Endodermal cell (in vitro differentiated cells): ENCODE measurements at regions not wholly inside any gene's neighbourhood (a gene's known extent, or its start where the extent isn't known, plus 50 kb on each side); places are given as distances from the start of the nearest gene placed in this dataset.

Experiments used
- DNase-seq: peaks from one replicate; pipeline ENCODE4 v3.0.0-alpha.2; 2017
- H3K27ac ChIP-seq: 2 replicates; pipeline ENCODE4 v1.5.1; 2013; ENCODE audit warnings: mild to moderate bottlenecking, low read depth, low read length, moderate library complexity
- H3K27me3 ChIP-seq: 2 replicates; pipeline ENCODE4 v1.6.1; 2013; ENCODE audit warnings: mild to moderate bottlenecking, low read length, moderate library complexity; ENCODE audit not compliant: insufficient read depth, control insufficient read depth, poor library complexity, severe bottlenecking
- H3K36me3 ChIP-seq: 2 replicates; pipeline ENCODE4 v1.7.0; 2013; ENCODE audit warnings: mild to moderate bottlenecking, low read length, moderate library complexity; ENCODE audit not compliant: control insufficient read depth, insufficient read depth
- H3K4me1 ChIP-seq: one replicate; pipeline ENCODE4 v1.7.0; 2013; ENCODE audit warnings: low read length; ENCODE audit not compliant: control insufficient read depth, insufficient read depth
- H3K4me3 ChIP-seq: 2 replicates; pipeline ENCODE4 v1.5.1; 2013; ENCODE audit warnings: mild to moderate bottlenecking, low read length, moderate library complexity
- H3K9ac ChIP-seq: 2 replicates; pipeline ENCODE4 v1.6.1; 2013; ENCODE audit warnings: mild to moderate bottlenecking, low read length, moderate library complexity; ENCODE audit not compliant: poor library complexity, severe bottlenecking; ENCODE audit errors: extremely low read depth
- H3K9me3 ChIP-seq: 2 replicates; pipeline ENCODE4 v1.6.1; 2013; ENCODE audit warnings: mild to moderate bottlenecking, low read length, moderate library complexity; ENCODE audit not compliant: control insufficient read depth
- H3K27ac Mint-ChIP-seq: 2 replicates; pipeline ENCODE4 v1.8.0; 2020; ENCODE audit warnings: mixed read lengths
- H3K27me3 Mint-ChIP-seq: 2 replicates; pipeline ENCODE4 v1.8.0; 2021; ENCODE audit warnings: mild to moderate bottlenecking, mixed read lengths; ENCODE audit not compliant: insufficient read depth
- H3K36me3 Mint-ChIP-seq: 2 replicates; pipeline ENCODE4 v1.8.0; 2020; ENCODE audit warnings: low read depth, mixed read lengths
- H3K4me1 Mint-ChIP-seq: 2 replicates; pipeline ENCODE4 v1.8.0; 2020; ENCODE audit warnings: mixed read lengths
- H3K4me3 Mint-ChIP-seq: 2 replicates; pipeline ENCODE4 v1.8.0; 2020; ENCODE audit warnings: mild to moderate bottlenecking, moderate library complexity, mixed read lengths
- H3K9me3 Mint-ChIP-seq: 2 replicates; pipeline ENCODE4 v1.8.0; 2020; ENCODE audit warnings: mild to moderate bottlenecking, mixed read lengths
- WGBS, 2 experiments: methylation state at CpG; one replicate each; pipeline versions ENCODE4 v1.1.5 to v1.1.7; 2013; ENCODE audit warnings: missing lambda C conversion rate in 2 of 2, mixed read lengths in 1 of 2; ENCODE audit not compliant: insufficient coverage in 1 of 2, insufficient read length in 1 of 2; 5-methylcytosine and 5-hydroxymethylcytosine counted together
- TF ChIP-seq, protein P1 (sequence below): fragments of 200-600 bp; sonication (generic); conservative IDR thresholded peaks from 2 replicates; pipeline ENCODE4 v1.5.0; 2021; ENCODE audit warnings: antibody characterized with exemption, mild to moderate bottlenecking

DNA sequence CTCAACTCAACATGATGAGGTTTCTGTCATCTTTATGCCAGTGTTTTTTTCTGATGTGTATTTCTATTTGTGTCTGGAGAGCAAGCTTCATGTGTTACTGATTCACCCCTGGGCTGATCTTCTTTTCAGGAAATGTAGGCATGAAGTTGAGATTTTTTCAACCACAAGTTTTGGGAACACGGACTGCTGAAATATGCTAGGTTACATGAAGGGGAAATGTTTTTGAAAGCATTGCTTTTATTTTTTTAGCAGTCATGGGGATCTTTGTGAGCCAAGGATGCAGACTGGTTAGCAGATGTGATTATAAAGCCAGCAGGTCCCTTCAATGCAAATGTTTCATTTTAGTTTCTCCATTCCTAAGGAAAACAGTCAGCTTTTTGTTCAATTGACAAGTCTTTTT is 219.3 kb upstream of the COL8A1 start:
- TF ChIP-seq, protein P1, sequence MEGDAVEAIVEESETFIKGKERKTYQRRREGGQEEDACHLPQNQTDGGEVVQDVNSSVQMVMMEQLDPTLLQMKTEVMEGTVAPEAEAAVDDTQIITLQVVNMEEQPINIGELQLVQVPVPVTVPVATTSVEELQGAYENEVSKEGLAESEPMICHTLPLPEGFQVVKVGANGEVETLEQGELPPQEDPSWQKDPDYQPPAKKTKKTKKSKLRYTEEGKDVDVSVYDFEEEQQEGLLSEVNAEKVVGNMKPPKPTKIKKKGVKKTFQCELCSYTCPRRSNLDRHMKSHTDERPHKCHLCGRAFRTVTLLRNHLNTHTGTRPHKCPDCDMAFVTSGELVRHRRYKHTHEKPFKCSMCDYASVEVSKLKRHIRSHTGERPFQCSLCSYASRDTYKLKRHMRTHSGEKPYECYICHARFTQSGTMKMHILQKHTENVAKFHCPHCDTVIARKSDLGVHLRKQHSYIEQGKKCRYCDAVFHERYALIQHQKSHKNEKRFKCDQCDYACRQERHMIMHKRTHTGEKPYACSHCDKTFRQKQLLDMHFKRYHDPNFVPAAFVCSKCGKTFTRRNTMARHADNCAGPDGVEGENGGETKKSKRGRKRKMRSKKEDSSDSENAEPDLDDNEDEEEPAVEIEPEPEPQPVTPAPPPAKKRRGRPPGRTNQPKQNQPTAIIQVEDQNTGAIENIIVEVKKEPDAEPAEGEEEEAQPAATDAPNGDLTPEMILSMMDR = no peak
- no peaks in the 10 kb centered on the region for H3K27me3 Mint-ChIP-seq
- no peak overlapping the region for H3K27ac Mint-ChIP-seq
- no peaks in the 10 kb centered on the region for H3K4me1 ChIP-seq
- no peak overlapping the region for H3K27ac ChIP-seq
- no peaks in the 10 kb centered on the region for H3K9me3 ChIP-seq
- H3K36me3 ChIP-seq = no peaks in the 10 kb centered on the region
- no peak overlapping the region for H3K9ac ChIP-seq
- H3K4me3 Mint-ChIP-seq = no peak overlapping the region
- H3K4me1 Mint-ChIP-seq = no peaks in the 10 kb centered on the region
- H3K4me3 ChIP-seq = no peak overlapping the region
- H3K27me3 ChIP-seq = no peaks in the 10 kb centered on the region
- no peaks in the 10 kb centered on the region for H3K9me3 Mint-ChIP-seq
- DNase-seq = no peak
- no peaks in the 10 kb centered on the region for H3K36me3 Mint-ChIP-seq
- 88 to 92% methylated on average over 1 of the region's 1 CpG for WGBS, 2 experiments

DNA sequence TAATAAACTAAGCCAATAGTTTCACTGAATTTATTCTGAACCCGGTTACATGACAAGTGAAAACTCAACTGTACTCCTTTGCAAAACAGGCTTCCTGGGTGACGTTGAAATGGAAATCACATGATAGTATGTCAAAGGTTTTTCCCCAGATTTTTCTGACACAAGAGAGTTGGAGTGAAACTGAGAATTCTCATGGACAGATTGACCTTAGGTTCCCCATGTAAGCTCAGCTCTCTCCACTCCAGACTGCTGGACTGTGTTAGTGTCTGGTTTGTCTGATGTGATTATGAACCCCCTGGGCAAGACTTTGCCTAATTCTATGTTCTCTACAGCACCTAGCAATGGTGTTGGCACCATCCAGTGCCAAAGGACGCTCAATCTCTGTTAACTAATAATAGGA is 219.7 kb upstream of the COL8A1 start:
- TF ChIP-seq, protein P1 = no peak
- no peak overlapping the region for H3K9ac ChIP-seq
- no peaks in the 10 kb centered on the region for H3K9me3 Mint-ChIP-seq
- no peaks in the 10 kb centered on the region for H3K4me1 ChIP-seq
- H3K9me3 ChIP-seq = no peaks in the 10 kb centered on the region
- H3K36me3 ChIP-seq = no peaks in the 10 kb centered on the region
- H3K27ac Mint-ChIP-seq = no peak overlapping the region
- no peak for DNase-seq
- H3K27me3 Mint-ChIP-seq = no peaks in the 10 kb centered on the region
- no peak overlapping the region for H3K27ac ChIP-seq
- WGBS, 2 experiments = 83 to 100% methylated on average over 1 to 3 of the region's 3 CpGs
- H3K36me3 Mint-ChIP-seq = no peaks in the 10 kb centered on the region
- no peaks in the 10 kb centered on the region for H3K27me3 ChIP-seq
- no peak overlapping the region for H3K4me3 Mint-ChIP-seq
- H3K4me1 Mint-ChIP-seq = no peaks in the 10 kb centered on the region
- H3K4me3 ChIP-seq = no peak overlapping the region

DNA sequence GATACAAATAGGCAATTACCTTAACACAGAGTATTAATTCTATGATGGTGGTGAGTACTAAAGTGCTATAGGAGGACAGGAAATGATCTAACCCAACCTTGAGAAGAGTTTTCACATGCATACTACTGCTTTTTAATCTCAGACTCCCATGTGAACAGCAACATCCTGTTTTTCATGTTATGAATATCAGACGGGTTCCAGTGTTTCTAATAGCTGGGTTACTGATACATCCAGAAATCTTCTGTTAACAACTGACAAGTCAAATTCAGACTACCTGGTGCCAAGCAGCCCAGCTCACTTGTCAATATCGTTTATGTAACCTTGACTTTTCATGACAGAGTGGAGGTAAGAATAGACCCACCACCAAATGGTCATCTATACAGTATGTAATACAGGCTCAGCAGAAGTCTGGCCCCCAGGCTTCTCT is 220.2 kb upstream of the COL8A1 start:
- H3K4me1 ChIP-seq = no peaks in the 10 kb centered on the region
- Mint-ChIP-seq H3K9me3 (no peaks in the 10 kb centered on the region), H3K4me1 (no peaks in the 10 kb centered on the region), H3K4me3 (no peak overlapping the region), H3K27ac (no peak overlapping the region), H3K36me3 (no peaks in the 10 kb centered on the region), H3K27me3 (no peaks in the 10 kb centered on the region)
- no peaks in the 10 kb centered on the region for H3K36me3 ChIP-seq
- no peak overlapping the region for H3K4me3 ChIP-seq
- no peaks in the 10 kb centered on the region for H3K9me3 ChIP-seq
- DNase-seq = no peak
- H3K9ac ChIP-seq = no peak overlapping the region
- no peaks in the 10 kb centered on the region for H3K27me3 ChIP-seq
- H3K27ac ChIP-seq = no peak overlapping the region
- TF ChIP-seq, protein P1 = no peak
- 89 to 100% methylated on average over 2 of the region's 2 CpGs for WGBS, 2 experiments
